Thyroid gland (tissue), 4 donors: ENCODE measurements at regions not wholly inside any gene's neighbourhood (a gene's known extent, or its start where the extent isn't known, plus 50 kb on each side); places are given as distances from the start of the nearest gene placed in this dataset.

Experiments used
- POLR2A ChIP-seq, 2 donors: fragments of 450-650 bp; IDR thresholded peaks; one replicate each; pipeline ENCODE4 v1.6.1; 2017; ENCODE audit warnings: antibody characterized with exemption in 2 of 2, mild to moderate bottlenecking in 2 of 2, moderate library complexity in 1 of 2
- TF ChIP-seq, protein P1 (sequence below), 6 experiments: fragments of 200-600 bp in 3 of 6; fragments of 450-650 bp in 3 of 6; sonication (generic) in 3 of 6; IDR thresholded peaks; one replicate each; pipeline ENCODE4 v1.5.1; 2016 to 2019; ENCODE audit warnings: antibody characterized with exemption in 6 of 6, mild to moderate bottlenecking in 2 of 6, inconsistent platforms in 1 of 6, moderate library complexity in 1 of 6

DNA sequence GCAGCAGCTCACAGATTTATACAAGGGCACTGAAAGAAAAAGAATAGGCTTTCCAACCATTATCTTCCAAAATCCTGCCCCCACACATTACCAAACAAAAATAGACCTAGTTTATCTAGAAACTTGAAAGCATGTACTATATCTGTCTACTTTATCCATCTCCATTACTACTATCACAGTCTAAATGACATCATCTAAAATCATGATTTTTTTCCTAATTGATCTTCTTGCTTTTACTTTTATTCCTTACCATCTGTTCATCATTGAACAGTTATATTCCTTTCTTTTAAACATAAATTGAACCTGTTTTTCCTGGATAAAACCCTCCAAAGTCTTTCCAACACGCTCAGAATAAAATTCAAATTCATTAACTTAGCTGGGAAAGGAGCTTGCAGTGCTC is 414.7 kb downstream of the KCTD12 start:
- TF ChIP-seq, protein P1, sequence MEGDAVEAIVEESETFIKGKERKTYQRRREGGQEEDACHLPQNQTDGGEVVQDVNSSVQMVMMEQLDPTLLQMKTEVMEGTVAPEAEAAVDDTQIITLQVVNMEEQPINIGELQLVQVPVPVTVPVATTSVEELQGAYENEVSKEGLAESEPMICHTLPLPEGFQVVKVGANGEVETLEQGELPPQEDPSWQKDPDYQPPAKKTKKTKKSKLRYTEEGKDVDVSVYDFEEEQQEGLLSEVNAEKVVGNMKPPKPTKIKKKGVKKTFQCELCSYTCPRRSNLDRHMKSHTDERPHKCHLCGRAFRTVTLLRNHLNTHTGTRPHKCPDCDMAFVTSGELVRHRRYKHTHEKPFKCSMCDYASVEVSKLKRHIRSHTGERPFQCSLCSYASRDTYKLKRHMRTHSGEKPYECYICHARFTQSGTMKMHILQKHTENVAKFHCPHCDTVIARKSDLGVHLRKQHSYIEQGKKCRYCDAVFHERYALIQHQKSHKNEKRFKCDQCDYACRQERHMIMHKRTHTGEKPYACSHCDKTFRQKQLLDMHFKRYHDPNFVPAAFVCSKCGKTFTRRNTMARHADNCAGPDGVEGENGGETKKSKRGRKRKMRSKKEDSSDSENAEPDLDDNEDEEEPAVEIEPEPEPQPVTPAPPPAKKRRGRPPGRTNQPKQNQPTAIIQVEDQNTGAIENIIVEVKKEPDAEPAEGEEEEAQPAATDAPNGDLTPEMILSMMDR (IDR thresholded peaks at IDR 0.05) = no peak
- TF ChIP-seq POLR2A (IDR thresholded peaks at IDR 0.05) = no peak
